Colon (tissue), 2 donors: ENCODE measurements at regions not wholly inside any gene's neighbourhood (a gene's known extent, or its start where the extent isn't known, plus 50 kb on each side); places are given as distances from the start of the nearest gene placed in this dataset.
"Not testable (repeated sequence)": the region's sequence is repeated elsewhere in the genome, so short reads cannot be mapped to it uniquely, and the experiment has no call there.

ENCODE experiments used
- FAIRE-seq: peaks from 2 replicates; lab custom pipeline; 2012; peaks lifted over from hg19 to GRCh38; lab: Jason Lieb, UNC
- donor health status: control.
- donor health status: control.

- no peak for FAIRE-seq
These were observed 341.2 kb upstream of the C2CD4B start for GRCh38 chr15:62506217-62506805.

- FAIRE-seq = no peak
These were observed 344.4 kb upstream of the C2CD4B start for GRCh38 chr15:62509395-62509958.

- no peak for FAIRE-seq
These were observed 345.7 kb upstream of the C2CD4B start for GRCh38 chr15:62510791-62511190.

- FAIRE-seq = no peak
These were observed 347.8 kb upstream of the C2CD4B start for GRCh38 chr15:62512904-62513303.

- no peak for FAIRE-seq
These were observed 348.8 kb upstream of the C2CD4B start for GRCh38 chr15:62513893-62514292.

- no peak for FAIRE-seq
These were observed 350.8 kb upstream of the C2CD4B start for GRCh38 chr15:62515696-62516395.

- FAIRE-seq = no peak
These were observed 352.5 kb upstream of the C2CD4B start for GRCh38 chr15:62517541-62517940.

GRCh38 chr15:62518666-62519065, 353.6 kb upstream of the C2CD4B start:
- FAIRE-seq = not testable (repeated sequence)

GRCh38 chr15:62519900-62520299, 354.8 kb upstream of the C2CD4B start:
- no peak for FAIRE-seq

- no peak for FAIRE-seq
These were observed 355.8 kb upstream of the C2CD4B start for GRCh38 chr15:62520887-62521286.

GRCh38 chr15:62521396-62521795, 356.3 kb upstream of the C2CD4B start:
- FAIRE-seq = no peak

- no peak for FAIRE-seq
These were observed 359.8 kb upstream of the C2CD4B start for GRCh38 chr15:62524848-62525247.

GRCh38 chr15:62527387-62527786, 362.3 kb upstream of the C2CD4B start:
- FAIRE-seq = no peak

- FAIRE-seq = no peak
These were observed 363.4 kb upstream of the C2CD4B start for GRCh38 chr15:62528505-62528904.

GRCh38 chr15:62532367-62532766, 367.3 kb upstream of the C2CD4B start:
- no peak for FAIRE-seq

- no peak for FAIRE-seq
These were observed 368.6 kb upstream of the C2CD4B start for GRCh38 chr15:62533687-62534086.

GRCh38 chr15:62534996-62535395, 369.9 kb upstream of the C2CD4B start:
- no peak for FAIRE-seq

GRCh38 chr15:62539236-62539635, 374.2 kb upstream of the C2CD4B start:
- FAIRE-seq = no peak

GRCh38 chr15:62541250-62541649, 376.2 kb upstream of the C2CD4B start:
- no peak for FAIRE-seq

GRCh38 chr15:62541846-62542245, 376.8 kb upstream of the C2CD4B start:
- no peak for FAIRE-seq

- no peak for FAIRE-seq
These were observed 379.4 kb upstream of the C2CD4B start for GRCh38 chr15:62544446-62544845.

- FAIRE-seq = no peak
These were observed 380.6 kb upstream of the C2CD4B start for GRCh38 chr15:62545467-62546227.

GRCh38 chr15:62546628-62547027, 381.5 kb upstream of the C2CD4B start:
- no peak for FAIRE-seq
